ENCODE measurements at regions not wholly inside any gene's neighbourhood (a gene's known extent, or its start where the extent isn't known, plus 50 kb on each side); places are given as distances from the start of the nearest gene placed in this dataset.
"Not testable (repeated sequence)": the region's sequence is repeated elsewhere in the genome, so short reads cannot be mapped to it uniquely, and the experiment has no call there.

- no peak for DNase-seq (ENCODE audit: low spot score)
These were observed 709.2 kb downstream of the PLA2G4A start for GRCh38 chr1:187537936-187538335.

GRCh38 chr1:187549540-187549939 lies 720.8 kb downstream of the PLA2G4A start:
- no peak for DNase-seq (ENCODE audit: low spot score)

- no peak for DNase-seq (ENCODE audit: low spot score)
These were observed 722.3 kb downstream of the PLA2G4A start for GRCh38 chr1:187551061-187551460.

GRCh38 chr1:187563191-187563590 lies 734.4 kb downstream of the PLA2G4A start:
- DNase-seq (ENCODE audit: low spot score): no peak

GRCh38 chr1:187566354-187566753 lies 737.6 kb downstream of the PLA2G4A start:
- no peak for DNase-seq (ENCODE audit: low spot score)

- no peak for DNase-seq (ENCODE audit: low spot score)
These were observed 739.3 kb downstream of the PLA2G4A start for GRCh38 chr1:187568067-187568466.

- no peak for DNase-seq (ENCODE audit: low spot score)
These were observed 741.4 kb downstream of the PLA2G4A start for GRCh38 chr1:187570166-187570565.

- DNase-seq (ENCODE audit: low spot score): no peak
These were observed 748.9 kb downstream of the PLA2G4A start for GRCh38 chr1:187577610-187578009.

GRCh38 chr1:187588917-187589316 lies 760.2 kb downstream of the PLA2G4A start:
- DNase-seq (ENCODE audit: low spot score): no peak

- no peak for DNase-seq (ENCODE audit: low spot score)
These were observed 777.0 kb downstream of the PLA2G4A start for GRCh38 chr1:187605736-187606135.

GRCh38 chr1:187615853-187616735 lies 787.3 kb downstream of the PLA2G4A start:
- DNase-seq (ENCODE audit: low spot score): not testable (repeated sequence)

GRCh38 chr1:187616830-187617229 lies 788.1 kb downstream of the PLA2G4A start:
- DNase-seq (ENCODE audit: low spot score): not testable (repeated sequence)

GRCh38 chr1:187617776-187618175 lies 789.0 kb downstream of the PLA2G4A start:
- no peak for DNase-seq (ENCODE audit: low spot score)

- DNase-seq (ENCODE audit: low spot score): no peak
These were observed 790.4 kb downstream of the PLA2G4A start for GRCh38 chr1:187619175-187619574.

- no peak for DNase-seq (ENCODE audit: low spot score)
These were observed 793.2 kb downstream of the PLA2G4A start for GRCh38 chr1:187621951-187622350.

- no peak for DNase-seq (ENCODE audit: low spot score)
These were observed 793.8 kb downstream of the PLA2G4A start for GRCh38 chr1:187622545-187622944.

GRCh38 chr1:187624812-187625545 lies 796.2 kb downstream of the PLA2G4A start:
- no peak for DNase-seq (ENCODE audit: low spot score)

GRCh38 chr1:187626056-187626455 lies 797.3 kb downstream of the PLA2G4A start:
- DNase-seq (ENCODE audit: low spot score): no peak

GRCh38 chr1:187627516-187627915 lies 798.8 kb downstream of the PLA2G4A start:
- no peak for DNase-seq (ENCODE audit: low spot score)

GRCh38 chr1:187629075-187629474 lies 800.3 kb downstream of the PLA2G4A start:
- no peak for DNase-seq (ENCODE audit: low spot score)

- DNase-seq (ENCODE audit: low spot score): no peak
These were observed 802.1 kb downstream of the PLA2G4A start for GRCh38 chr1:187630653-187631380.

- no peak for DNase-seq (ENCODE audit: low spot score)
These were observed 802.6 kb downstream of the PLA2G4A start for GRCh38 chr1:187631381-187631675.

GRCh38 chr1:187631984-187632383 lies 803.2 kb downstream of the PLA2G4A start:
- no peak for DNase-seq (ENCODE audit: low spot score)
